MV-4-11 (cell line): ENCODE measurements at regions not wholly inside any gene's neighbourhood (a gene's known extent, or its start where the extent isn't known, plus 50 kb on each side); places are given as distances from the start of the nearest gene placed in this dataset.

ENCODE experiments used
- DNase-seq: peaks from one replicate; lab custom pipeline; 2025; lab: John Stamatoyannopoulos, UW

DNA sequence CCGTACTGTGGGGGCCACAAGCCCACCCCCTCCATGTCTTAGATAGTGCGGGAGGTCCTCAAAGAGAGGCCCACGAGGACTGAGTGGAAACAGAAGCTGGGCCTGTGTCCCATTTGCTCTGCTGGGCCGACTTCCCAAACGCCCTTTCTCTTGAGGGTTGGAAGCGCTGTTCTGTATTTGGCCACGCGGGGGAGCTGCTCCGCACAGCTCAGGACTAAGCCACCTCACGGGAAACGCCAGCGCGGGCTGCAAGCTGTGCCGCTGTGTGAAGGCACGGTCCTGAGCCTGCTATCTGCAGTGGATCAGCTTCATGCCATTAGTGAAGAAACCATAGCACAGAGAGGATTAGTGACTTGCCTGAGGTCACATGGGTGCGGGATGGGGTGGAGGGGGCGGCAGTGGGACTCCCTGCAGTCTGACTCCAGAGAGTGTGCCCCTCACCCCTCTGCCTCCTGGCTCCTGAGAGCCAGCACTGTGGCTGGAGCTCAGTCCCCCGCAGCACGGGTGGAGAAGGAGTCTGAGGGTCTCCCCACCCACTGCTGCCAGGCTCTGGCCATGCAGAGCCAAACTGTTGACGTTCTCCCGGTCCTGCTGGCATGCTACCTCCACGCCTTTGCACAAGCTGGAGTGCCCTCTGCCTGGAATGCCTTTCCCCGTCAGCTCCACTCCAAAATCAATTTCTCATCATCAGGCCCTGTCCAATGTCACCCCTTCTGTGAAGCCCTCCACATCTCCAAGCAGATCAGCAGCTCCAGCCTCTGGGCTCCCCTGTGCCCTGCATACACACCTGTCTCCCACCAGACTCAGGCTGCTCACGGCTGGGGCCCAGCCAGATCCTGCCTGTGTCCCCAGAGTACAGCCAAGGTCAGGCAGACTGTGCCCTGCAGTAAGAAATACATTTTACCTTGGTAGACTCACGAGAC lies 51.5 kb upstream of the LRRC32 start:
- DNase-seq, result peak; percentile 67

DNA sequence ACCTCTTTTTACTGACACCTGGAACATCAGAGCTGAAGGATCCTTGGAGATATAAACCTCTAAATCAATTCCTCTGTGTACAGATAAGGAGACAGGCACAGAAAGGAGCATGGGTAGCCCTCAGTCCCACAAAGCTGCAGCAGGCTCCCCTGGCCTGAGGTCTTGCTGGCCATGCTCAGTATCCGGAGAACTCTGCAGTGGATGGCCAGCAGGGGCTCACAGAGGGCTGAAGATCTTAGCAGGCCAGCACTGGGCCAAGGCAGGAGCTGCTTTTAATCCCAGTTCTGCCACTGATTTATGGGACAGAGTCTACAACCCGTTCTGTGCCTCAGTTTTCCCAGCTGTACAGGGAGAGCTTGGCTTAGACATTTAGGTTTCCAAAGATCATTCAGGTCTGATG lies 52.6 kb upstream of the LRRC32 start:
- DNase-seq, result no peak

- DNase-seq, result no peak
These were observed 53.0 kb upstream of the LRRC32 start for GRCh38 chr11:76723548-76723947.

- DNase-seq, result no peak
These were observed 53.7 kb upstream of the LRRC32 start for GRCh38 chr11:76724171-76724768.

- DNase-seq, result no peak
These were observed 54.9 kb upstream of the TSKU start for GRCh38 chr11:76728227-76728626.

GRCh38 chr11:76728778-76729177 lies 54.4 kb upstream of the TSKU start:
- no peak for DNase-seq

GRCh38 chr11:76729214-76729613 lies 53.9 kb upstream of the TSKU start:
- DNase-seq, result no peak

GRCh38 chr11:76730887-76731565 lies 52.1 kb upstream of the TSKU start:
- no peak for DNase-seq

- DNase-seq, result peak; percentile 22
These were observed 50.5 kb upstream of the TSKU start for GRCh38 chr11:76732643-76733042.
